ENCODE measurements at regions not wholly inside any gene's neighbourhood (a gene's known extent, or its start where the extent isn't known, plus 50 kb on each side); places are given as distances from the start of the nearest gene placed in this dataset.
"Not testable (repeated sequence)": the region's sequence is repeated elsewhere in the genome, so short reads cannot be mapped to it uniquely, and the experiment has no call there.

DNA sequence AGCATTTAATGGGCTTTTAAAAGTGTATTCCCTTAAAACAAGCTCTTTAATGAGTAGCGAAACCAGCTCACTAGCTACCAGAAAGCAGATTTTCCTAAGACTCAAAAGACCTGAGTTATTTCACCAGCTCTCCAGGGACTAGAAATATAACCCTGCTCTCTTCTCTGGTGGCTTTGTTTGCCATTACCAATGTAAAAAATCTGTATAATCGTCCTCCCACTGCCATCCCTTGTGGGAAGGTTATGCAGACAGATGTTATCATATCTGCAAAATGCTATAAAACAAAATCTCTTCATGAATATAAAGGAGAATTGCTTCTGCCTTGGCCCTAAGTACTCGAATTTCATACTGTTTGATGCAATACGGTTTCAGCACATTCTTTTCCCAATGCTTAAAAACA is 335.2 kb downstream of the NUP35 start:
- no peak for DNase-seq (ENCODE audit: low read depth in 2 of 2)
- no peak for TF ChIP-seq CTCF (IDR thresholded peaks at IDR 0.05; ENCODE audit: low read depth, low read length)

DNA sequence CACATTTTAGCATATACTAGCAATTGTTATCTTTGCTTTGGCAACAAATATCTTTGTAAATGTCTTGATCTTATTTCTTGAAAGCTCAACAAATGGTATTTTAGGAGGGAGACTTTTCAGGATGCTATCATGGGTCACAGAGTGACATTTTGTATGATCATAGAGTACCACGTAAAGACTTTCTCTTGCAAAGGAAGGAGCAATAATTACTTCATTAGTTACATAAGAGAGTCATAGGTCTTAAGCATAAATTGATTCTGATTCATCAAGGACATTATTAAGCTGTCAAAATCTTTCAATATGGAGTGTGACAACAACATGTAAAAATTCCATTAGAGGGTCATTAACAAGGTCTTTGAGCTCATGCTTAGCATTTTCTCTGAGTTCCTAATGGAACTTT is 339.6 kb downstream of the NUP35 start:
- no peak for TF ChIP-seq CTCF (IDR thresholded peaks at IDR 0.05; ENCODE audit: low read depth, low read length)
- no peak overlapping the region for H3K4me3 ChIP-seq (replicated peaks in 1 of 2; ENCODE audit: low read depth in 2 of 2, low read length in 2 of 2)
- DNase-seq (ENCODE audit: low read depth in 2 of 2): no peak

More for the DNA sequence above, 335.2 kb downstream of the NUP35 start:
- no peak overlapping the region for H3K4me3 ChIP-seq (replicated peaks in 1 of 2; ENCODE audit: low read depth in 2 of 2, low read length in 2 of 2)

DNA sequence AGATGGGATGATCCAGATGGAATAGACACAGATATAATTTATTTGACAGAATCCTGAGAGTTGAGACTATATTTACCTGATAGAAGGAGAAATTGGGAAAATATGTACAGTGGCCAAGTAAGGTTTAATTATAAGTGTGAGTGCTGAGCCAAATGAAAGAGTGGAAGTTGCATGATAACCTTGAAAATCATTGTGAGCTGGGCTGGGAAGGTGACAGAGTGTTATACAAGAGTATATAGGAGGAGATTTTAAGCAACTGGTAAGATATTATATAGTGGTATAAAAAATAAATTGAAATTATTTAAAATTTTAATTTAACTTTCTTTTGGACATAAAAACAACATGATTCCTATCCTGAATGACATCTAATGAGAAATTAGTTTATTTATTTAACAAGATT is 340.8 kb downstream of the NUP35 start:
- TF ChIP-seq CTCF (IDR thresholded peaks at IDR 0.05; ENCODE audit: low read depth, low read length): no peak
- no peak for DNase-seq (ENCODE audit: low read depth in 2 of 2)
- H3K4me3 ChIP-seq (replicated peaks in 1 of 2; ENCODE audit: low read depth in 2 of 2, low read length in 2 of 2): no peak overlapping the region

GRCh38 chr2:183474912-183475695 is 350.9 kb downstream of the NUP35 start:
- DNase-seq (ENCODE audit: low read depth in 2 of 2): no peak
- TF ChIP-seq CTCF (IDR thresholded peaks at IDR 0.05; ENCODE audit: low read depth, low read length): no peak
- H3K4me3 ChIP-seq (replicated peaks in 1 of 2; ENCODE audit: low read depth in 2 of 2, low read length in 2 of 2): no peak overlapping the region

DNA sequence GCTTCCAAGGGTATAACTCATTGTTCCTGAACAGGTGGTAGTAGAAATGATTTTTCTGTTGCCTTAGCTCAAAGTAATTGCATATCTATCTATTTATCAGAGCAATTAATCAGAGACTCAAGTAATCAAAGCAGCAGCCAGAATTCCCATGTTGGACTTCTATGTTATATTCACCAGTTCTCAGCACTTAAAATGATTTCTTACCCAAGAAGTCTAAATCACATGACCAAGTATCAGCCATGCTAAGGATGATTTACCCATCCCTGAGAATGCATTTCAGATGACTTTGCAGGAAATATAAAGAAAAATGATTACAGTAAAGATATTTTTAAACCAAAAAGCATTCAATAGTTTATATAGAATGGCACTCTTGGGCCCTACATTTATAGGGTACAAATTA is 352.2 kb downstream of the NUP35 start:
- no peak for TF ChIP-seq CTCF (IDR thresholded peaks at IDR 0.05; ENCODE audit: low read depth, low read length)
- no peak overlapping the region for H3K4me3 ChIP-seq (replicated peaks in 1 of 2; ENCODE audit: low read depth in 2 of 2, low read length in 2 of 2)
- no peak for DNase-seq (ENCODE audit: low read depth in 2 of 2)

- no peak for DNase-seq (ENCODE audit: low read depth in 2 of 2)
- H3K4me3 ChIP-seq (replicated peaks in 1 of 2; ENCODE audit: low read depth in 2 of 2, low read length in 2 of 2): no peak overlapping the region
- TF ChIP-seq CTCF (IDR thresholded peaks at IDR 0.05; ENCODE audit: low read depth, low read length): no peak
Measured at GRCh38 chr2:183477296-183477695, 353.1 kb downstream of the NUP35 start.

DNA sequence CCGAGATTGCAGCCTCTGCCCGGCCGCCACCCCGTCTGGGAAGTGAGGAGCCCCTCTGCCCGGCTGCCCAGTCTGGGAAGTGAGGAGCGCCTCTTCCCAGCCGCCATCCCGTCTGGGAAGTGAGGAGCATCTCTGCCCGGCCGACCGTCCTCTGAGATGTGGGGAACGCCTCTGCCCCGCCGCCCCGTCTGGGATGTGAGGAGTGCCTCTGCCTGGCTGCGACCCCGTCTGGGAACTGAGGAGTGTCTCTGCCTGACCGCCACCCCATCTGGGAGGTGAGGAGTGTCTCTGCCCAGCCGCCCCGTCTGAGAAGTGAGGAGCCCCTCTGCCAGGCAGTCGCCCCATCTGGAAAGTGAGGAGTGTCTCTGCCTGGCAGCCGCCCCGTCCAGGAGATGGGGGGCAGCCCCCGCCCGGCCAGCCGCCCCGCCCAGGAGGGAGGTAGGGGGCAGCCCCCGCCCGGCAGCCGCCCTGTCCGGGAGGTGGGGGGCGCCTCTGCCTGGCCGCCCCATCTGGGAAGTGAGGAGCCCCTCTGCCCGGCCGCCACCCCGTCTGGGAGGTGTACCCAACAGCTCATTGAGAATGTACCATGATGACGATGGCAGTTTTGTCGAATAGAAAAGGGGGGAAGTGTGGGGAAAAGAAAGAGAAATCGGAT is 354.8 kb downstream of the NUP35 start:
- H3K4me3 ChIP-seq (replicated peaks in 1 of 2; ENCODE audit: low read depth in 2 of 2, low read length in 2 of 2); DNase-seq (ENCODE audit: low read depth in 2 of 2): not testable (repeated sequence)
